Neural cell (in vitro differentiated cells): ENCODE measurements at regions not wholly inside any gene's neighbourhood (a gene's known extent, or its start where the extent isn't known, plus 50 kb on each side); places are given as distances from the start of the nearest gene placed in this dataset.

Source experiments
- H2AFZ ChIP-seq: fragments of 200-600, 300-800 bp; sonication (generic), shearing (Covaris generic); 2 replicates; pipeline ENCODE4 v1.6.0; 2014; ENCODE audit warnings: low read depth, mild to moderate bottlenecking, antibody characterized with exemption, low read length, moderate library complexity
- H3F3A ChIP-seq: fragments of 200-600 bp; shearing (Covaris generic); 2 replicates; pipeline ENCODE4 v1.6.1; 2016; ENCODE audit warnings: mild to moderate bottlenecking, moderate library complexity, mixed read lengths, antibody characterized with exemption, low read length; ENCODE audit not compliant: insufficient read depth, poor library complexity, severe bottlenecking
- H3K27ac ChIP-seq: fragments of 200-600, 300-800 bp; sonication (generic), shearing (Covaris generic); 2 replicates; pipeline ENCODE4 v1.5.1; 2014; ENCODE audit warnings: mild to moderate bottlenecking, low read length, moderate library complexity
- H3K27me3 ChIP-seq: fragments of 300-800, 200-600 bp; sonication (generic), shearing (Covaris generic); 2 replicates; pipeline ENCODE4 v1.6.0; 2014; ENCODE audit warnings: mild to moderate bottlenecking, low read depth, low read length, moderate library complexity; ENCODE audit not compliant: insufficient read depth
- H3K36me3 ChIP-seq: fragments of 300-800, 200-600 bp; sonication (generic), shearing (Covaris generic); 2 replicates; pipeline ENCODE4 v1.5.1; 2014; ENCODE audit warnings: mild to moderate bottlenecking, antibody characterized with exemption, low read length, moderate library complexity; ENCODE audit not compliant: insufficient read depth
- H3K4me2 ChIP-seq: fragments of 300-800, 200-600 bp; sonication (generic), shearing (Covaris generic); 2 replicates; pipeline ENCODE4 v1.6.0; 2014; ENCODE audit warnings: mild to moderate bottlenecking, low read length
- H3K4me3 ChIP-seq: fragments of 300-800, 200-600 bp; sonication (generic), shearing (Covaris generic); 2 replicates; pipeline ENCODE4 v1.5.1; 2014; ENCODE audit warnings: mild to moderate bottlenecking, low read length, moderate library complexity
- H3K79me2 ChIP-seq: fragments of 200-600 bp; shearing (Covaris generic); replicated peaks from 2 replicates; pipeline ENCODE4 v1.6.0; 2014; ENCODE audit warnings: mild to moderate bottlenecking, low read length, moderate library complexity; ENCODE audit not compliant: insufficient read depth
- H3K9ac ChIP-seq: fragments of 300-800, 200-600 bp; sonication (generic), shearing (Covaris generic); 2 replicates; pipeline ENCODE4 v1.6.1; 2016; ENCODE audit warnings: mild to moderate bottlenecking, low read length, mixed read lengths
- H3K9me2 ChIP-seq: fragments of 200-600 bp; shearing (Covaris generic); 2 replicates; pipeline ENCODE4 v1.6.1; 2016; ENCODE audit warnings: mild to moderate bottlenecking, low read length, mixed read lengths; ENCODE audit not compliant: insufficient read depth
- H3K9me3 ChIP-seq: fragments of 200-600, 300-800 bp; sonication (generic), shearing (Covaris generic); 2 replicates; pipeline ENCODE4 v1.6.1; 2016; ENCODE audit warnings: mild to moderate bottlenecking, mixed run types, low read length, moderate library complexity, mixed read lengths
- H4K20me1 ChIP-seq: fragments of 200-600 bp; shearing (Covaris generic); 2 replicates; pipeline ENCODE4 v1.6.1; 2016; ENCODE audit warnings: mild to moderate bottlenecking, mixed run types; ENCODE audit not compliant: insufficient read depth
- EP300 ChIP-seq: fragments of 450-650 bp; conservative IDR thresholded peaks from 2 replicates; pipeline ENCODE4 v1.6.1; 2014; ENCODE audit warnings: antibody characterized with exemption, mild to moderate bottlenecking, moderate library complexity; ENCODE audit not compliant: poor library complexity, severe bottlenecking
- EZH2 ChIP-seq: fragments of 200-600, 300-800 bp; shearing (Covaris generic), sonication (generic); IDR thresholded peaks from 2 replicates; pipeline ENCODE4 v1.6.1; 2014; ENCODE audit warnings: antibody characterized with exemption, low read length, borderline replicate concordance, mild to moderate bottlenecking; ENCODE audit not compliant: insufficient read depth, poor library complexity, severe bottlenecking
- MXI1 ChIP-seq: fragments of 450-650 bp; conservative IDR thresholded peaks from 2 replicates; pipeline ENCODE4 v1.6.1; 2014; ENCODE audit warnings: antibody characterized with exemption, mild to moderate bottlenecking; ENCODE audit not compliant: poor library complexity, severe bottlenecking
- POLR2AphosphoS5 ChIP-seq: IDR thresholded peaks from 2 replicates; pipeline ENCODE4 v1.6.1; 2012
- RAD21 ChIP-seq: fragments of 450-650 bp; conservative IDR thresholded peaks from 2 replicates; pipeline ENCODE4 v1.6.1; 2014; ENCODE audit warnings: antibody characterized with exemption, mild to moderate bottlenecking, moderate library complexity
- REST ChIP-seq: IDR thresholded peaks from 2 replicates; pipeline ENCODE4 v1.6.1; 2012; ENCODE audit warnings: borderline replicate concordance
- SMC3 ChIP-seq: fragments of 450-650 bp; conservative IDR thresholded peaks from 2 replicates; pipeline ENCODE4 v1.6.1; 2014; ENCODE audit warnings: antibody characterized with exemption, mild to moderate bottlenecking, moderate library complexity; ENCODE audit not compliant: poor library complexity
- TAF1 ChIP-seq: IDR thresholded peaks from 2 replicates; pipeline ENCODE4 v1.6.1; 2012; ENCODE audit warnings: low read depth
- TF ChIP-seq, protein P1 (sequence below): fragments of 450-650 bp; IDR thresholded peaks from 2 replicates; pipeline ENCODE4 v1.5.1; 2014; ENCODE audit warnings: antibody characterized with exemption, mild to moderate bottlenecking, moderate library complexity; ENCODE audit not compliant: poor library complexity, severe bottlenecking

DNA sequence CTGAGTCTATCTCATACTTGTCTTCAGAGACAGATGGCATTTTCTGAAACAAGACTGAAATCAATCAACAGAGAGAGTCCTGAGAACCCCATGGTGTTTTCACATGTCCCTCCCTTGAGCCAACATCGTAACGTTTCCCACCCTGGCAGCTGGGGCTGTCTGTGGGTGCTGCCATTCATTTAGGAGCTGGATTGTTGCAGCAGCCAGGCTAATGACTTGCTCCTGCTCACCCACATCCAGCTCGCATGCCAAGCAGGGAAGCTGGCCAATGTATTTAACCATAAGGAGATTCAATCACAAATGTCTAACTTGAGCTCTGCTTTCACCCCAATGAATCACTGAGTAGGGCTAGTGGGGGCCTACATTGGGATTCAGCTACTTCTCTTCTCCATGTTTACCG, 146.1 kb downstream of the ADRA2A start:
- no peak overlapping the region for H3K27ac ChIP-seq
- H3K79me2 ChIP-seq = no peaks in the 10 kb centered on the region
- TF ChIP-seq, protein P1, sequence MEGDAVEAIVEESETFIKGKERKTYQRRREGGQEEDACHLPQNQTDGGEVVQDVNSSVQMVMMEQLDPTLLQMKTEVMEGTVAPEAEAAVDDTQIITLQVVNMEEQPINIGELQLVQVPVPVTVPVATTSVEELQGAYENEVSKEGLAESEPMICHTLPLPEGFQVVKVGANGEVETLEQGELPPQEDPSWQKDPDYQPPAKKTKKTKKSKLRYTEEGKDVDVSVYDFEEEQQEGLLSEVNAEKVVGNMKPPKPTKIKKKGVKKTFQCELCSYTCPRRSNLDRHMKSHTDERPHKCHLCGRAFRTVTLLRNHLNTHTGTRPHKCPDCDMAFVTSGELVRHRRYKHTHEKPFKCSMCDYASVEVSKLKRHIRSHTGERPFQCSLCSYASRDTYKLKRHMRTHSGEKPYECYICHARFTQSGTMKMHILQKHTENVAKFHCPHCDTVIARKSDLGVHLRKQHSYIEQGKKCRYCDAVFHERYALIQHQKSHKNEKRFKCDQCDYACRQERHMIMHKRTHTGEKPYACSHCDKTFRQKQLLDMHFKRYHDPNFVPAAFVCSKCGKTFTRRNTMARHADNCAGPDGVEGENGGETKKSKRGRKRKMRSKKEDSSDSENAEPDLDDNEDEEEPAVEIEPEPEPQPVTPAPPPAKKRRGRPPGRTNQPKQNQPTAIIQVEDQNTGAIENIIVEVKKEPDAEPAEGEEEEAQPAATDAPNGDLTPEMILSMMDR = no peak
- TF ChIP-seq RAD21 = no peak
- TF ChIP-seq REST = no peak
- TF ChIP-seq MXI1 = no peak
- TF ChIP-seq EZH2 = no peak
- no peak for TF ChIP-seq POLR2AphosphoS5
- H3K4me3 ChIP-seq = no peak overlapping the region
- no peak overlapping the region for H3K4me2 ChIP-seq
- H3K9me3 ChIP-seq = no peaks in the 10 kb centered on the region
- H3K9ac ChIP-seq = no peak overlapping the region
- no peaks in the 10 kb centered on the region for H3K36me3 ChIP-seq
- no peaks in the 10 kb centered on the region for H3K27me3 ChIP-seq
- no peaks in the 10 kb centered on the region for H3F3A ChIP-seq
- H3K9me2 ChIP-seq = no peaks in the 10 kb centered on the region
- H2AFZ ChIP-seq = no peak overlapping the region
- no peaks in the 10 kb centered on the region for H4K20me1 ChIP-seq

DNA sequence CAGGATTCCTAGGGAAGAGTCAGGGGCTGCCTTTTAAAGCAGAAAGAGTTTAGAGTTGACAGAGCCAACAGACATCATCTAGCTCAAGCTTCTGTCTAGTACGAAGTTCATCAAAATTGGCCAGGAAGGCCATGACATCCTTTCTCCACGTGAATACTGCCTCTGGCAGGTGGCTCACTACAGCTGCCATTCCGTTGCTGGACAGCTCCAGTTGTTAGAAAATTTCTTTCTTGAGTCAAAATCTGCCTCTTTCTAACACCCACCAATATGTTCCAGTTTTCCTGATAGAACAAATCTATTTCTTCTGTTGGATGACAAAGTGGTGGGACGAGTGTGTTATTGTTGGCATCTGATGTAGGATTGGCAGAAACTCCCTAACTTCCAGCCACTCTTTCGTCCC, 154.9 kb downstream of the ADRA2A start:
- H3K79me2 ChIP-seq = no peaks in the 10 kb centered on the region
- H3K4me2 ChIP-seq = no peak overlapping the region
- no peaks in the 10 kb centered on the region for H4K20me1 ChIP-seq
- no peak overlapping the region for H2AFZ ChIP-seq
- no peaks in the 10 kb centered on the region for H3K9me2 ChIP-seq
- H3K36me3 ChIP-seq = no peaks in the 10 kb centered on the region
- no peak for TF ChIP-seq EP300
- no peak for TF ChIP-seq POLR2AphosphoS5
- TF ChIP-seq TAF1 = no peak
- TF ChIP-seq SMC3 = no peak
- no peak for TF ChIP-seq EZH2
- TF ChIP-seq, protein P1 = no peak
- TF ChIP-seq RAD21 = no peak
- TF ChIP-seq MXI1 = no peak
- no peak for TF ChIP-seq REST
- H3K9ac ChIP-seq = no peak overlapping the region
- H3K9me3 ChIP-seq = no peaks in the 10 kb centered on the region
- no peaks in the 10 kb centered on the region for H3K27me3 ChIP-seq
- H3K27ac ChIP-seq = no peak overlapping the region
- no peaks in the 10 kb centered on the region for H3F3A ChIP-seq
- H3K4me3 ChIP-seq = no peak overlapping the region
